GM23338 (cell line): ENCODE measurements at regions not wholly inside any gene's neighbourhood (a gene's known extent, or its start where the extent isn't known, plus 50 kb on each side); places are given as distances from the start of the nearest gene placed in this dataset.

Experiments
- ATAC-seq: fragments of 200-7000 bp; cut with Tn5 transposase; 3 replicates; pipeline ENCODE4 v1.9.1; 2020
- DNase-seq: peaks from one replicate; pipeline ENCODE4 v3.0.0-alpha.2; 2015; ENCODE audit warnings: low spot score
- H2AFZ ChIP-seq: fragments of 200-600 bp; sonication (generic); 2 replicates; pipeline ENCODE4 v1.8.0; 2016; ENCODE audit warnings: antibody characterized with exemption, mild to moderate bottlenecking, moderate library complexity
- H3F3A ChIP-seq: fragments of 200-600 bp; sonication (generic); replicated peaks from 2 replicates; pipeline ENCODE4 v1.8.0; 2017; ENCODE audit warnings: antibody characterized with exemption, mixed run types, low read depth
- H3K27ac ChIP-seq: fragments of 200-600 bp; sonication (generic); 2 replicates; pipeline ENCODE4 v1.6.1; 2016; ENCODE audit warnings: low read depth
- H3K27me3 ChIP-seq: fragments of 200-600 bp; sonication (generic); 2 replicates; pipeline ENCODE4 v1.8.0; 2016; ENCODE audit warnings: mild to moderate bottlenecking, mixed run types, moderate library complexity; ENCODE audit not compliant: insufficient read depth
- H3K36me3 ChIP-seq: fragments of 200-600 bp; sonication (generic); 2 replicates; pipeline ENCODE4 v1.8.0; 2016; ENCODE audit warnings: mild to moderate bottlenecking; ENCODE audit not compliant: insufficient read depth
- H3K4me1 ChIP-seq: fragments of 200-600 bp; sonication (generic); 2 replicates; pipeline ENCODE4 v1.8.0; 2016; ENCODE audit warnings: mild to moderate bottlenecking, moderate library complexity; ENCODE audit not compliant: insufficient read depth
- H3K4me2 ChIP-seq: fragments of 200-600 bp; sonication (generic); 2 replicates; pipeline ENCODE4 v1.7.1; 2017; ENCODE audit warnings: mixed run types
- H3K4me3 ChIP-seq: fragments of 200-600 bp; sonication (generic); 2 replicates; pipeline ENCODE4 v1.6.1; 2016; ENCODE audit warnings: mixed run types
- H3K79me2 ChIP-seq: fragments of 200-600 bp; sonication (generic); replicated peaks from 2 replicates; pipeline ENCODE4 v1.8.0; 2017; ENCODE audit warnings: mild to moderate bottlenecking; ENCODE audit not compliant: insufficient read depth
- H3K9me2 ChIP-seq: fragments of 200-600 bp; sonication (generic); 2 replicates; pipeline ENCODE4 v1.8.0; 2017; ENCODE audit not compliant: insufficient read depth
- H4K20me1 ChIP-seq: fragments of 200-600 bp; sonication (generic); replicated peaks from 2 replicates; pipeline ENCODE4 v1.8.0; 2017; ENCODE audit warnings: mild to moderate bottlenecking; ENCODE audit not compliant: insufficient read depth
- H3K27ac Mint-ChIP-seq: 2 replicates; pipeline ENCODE4 v1.8.0; 2020; ENCODE audit warnings: inconsistent platforms, mild to moderate bottlenecking, moderate library complexity, mixed read lengths
- H3K27me3 Mint-ChIP-seq: 3 replicates; pipeline ENCODE4 v1.8.0; 2022; ENCODE audit warnings: low read depth, mild to moderate bottlenecking, moderate library complexity, mixed read lengths, inconsistent platforms; ENCODE audit not compliant: insufficient read depth, poor library complexity
- H3K36me3 Mint-ChIP-seq: 3 replicates; pipeline ENCODE4 v1.8.0; 2021; ENCODE audit warnings: low read depth, mild to moderate bottlenecking, inconsistent platforms, moderate library complexity, mixed read lengths
- H3K4me1 Mint-ChIP-seq: 3 replicates; pipeline ENCODE4 v1.8.0; 2020; ENCODE audit warnings: mild to moderate bottlenecking, inconsistent platforms, mixed read lengths
- H3K4me3 Mint-ChIP-seq: 3 replicates; pipeline ENCODE4 v1.8.0; 2021; ENCODE audit warnings: moderate library complexity, mild to moderate bottlenecking, inconsistent platforms, mixed read lengths
- H3K9me3 Mint-ChIP-seq: 3 replicates; pipeline ENCODE4 v1.8.0; 2020; ENCODE audit warnings: moderate library complexity, mild to moderate bottlenecking, inconsistent platforms, mixed read lengths
- CREB1 ChIP-seq: fragments of 250-450 bp; sonication (Bioruptor Pico); IDR thresholded peaks from 2 replicates; pipeline ENCODE4 v1.5.0; 2020; ENCODE audit warnings: low read depth, mild to moderate bottlenecking, moderate library complexity
- ETS1 ChIP-seq: IDR thresholded peaks from 2 replicates; pipeline ENCODE4 v1.6.1; 2016; ENCODE audit warnings: antibody characterized with exemption
- EZH2 ChIP-seq: fragments of 200-600 bp; sonication (generic); IDR thresholded peaks from one replicate; pipeline ENCODE4 v1.8.0; 2017; ENCODE audit warnings: antibody characterized with exemption, mild to moderate bottlenecking, low read depth; ENCODE audit not compliant: unreplicated experiment
- EZH2phosphoT487 ChIP-seq: fragments of 200-600 bp; sonication (generic); IDR thresholded peaks from one replicate; pipeline ENCODE4 v1.8.1; 2018; ENCODE audit warnings: antibody characterized with exemption; ENCODE audit not compliant: unreplicated experiment
- JUNB ChIP-seq: IDR thresholded peaks from one replicate; pipeline ENCODE4 v1.6.1; 2016; ENCODE audit warnings: antibody characterized with exemption; ENCODE audit not compliant: unreplicated experiment
- POLR2AphosphoS5 ChIP-seq: IDR thresholded peaks from 2 replicates; pipeline ENCODE4 v1.6.1; 2016; ENCODE audit warnings: antibody characterized with exemption, low read depth
- REST ChIP-seq: IDR thresholded peaks from one replicate; pipeline ENCODE4 v1.6.1; 2018; ENCODE audit warnings: antibody characterized with exemption; ENCODE audit not compliant: unreplicated experiment
- STAT1 ChIP-seq: IDR thresholded peaks from one replicate; pipeline ENCODE4 v1.6.1; 2016; ENCODE audit warnings: antibody characterized with exemption; ENCODE audit not compliant: unreplicated experiment
- ZNF331 ChIP-seq: fragments of 250-450 bp; sonication (Bioruptor Pico); IDR thresholded peaks from 2 replicates; pipeline ENCODE4 v1.5.0; 2020; ENCODE audit warnings: low read depth, mild to moderate bottlenecking, moderate library complexity
- ZNF462 ChIP-seq: fragments of 250-450 bp; sonication (Bioruptor Pico); IDR thresholded peaks from 2 replicates; pipeline ENCODE4 v1.5.0; 2020; ENCODE audit warnings: mild to moderate bottlenecking, moderate library complexity

- TF ChIP-seq REST (no peak), ETS1 (no peak), POLR2AphosphoS5 (no peak), EZH2phosphoT487 (no peak)
Measured at GRCh38 chr9:84438391-84438790, 97.8 kb upstream of the SLC28A3 start (continued).

- ATAC-seq = no peak
- TF ChIP-seq STAT1 (no peak), CREB1 (no peak), ZNF462 (CRISPR knock-in tag) (no peak), POLR2AphosphoS5 (no peak), EZH2phosphoT487 (no peak), REST (no peak), JUNB (no peak), EZH2 (no peak), ZNF331 (CRISPR knock-in tag) (no peak)
Measured at GRCh38 chr9:84439250-84439649, 98.7 kb upstream of the SLC28A3 start.

More at GRCh38 chr9:84439250-84439649, 98.7 kb upstream of the SLC28A3 start:
- no peaks in the 10 kb centered on the region for H3K36me3 ChIP-seq
- no peaks in the 10 kb centered on the region for H4K20me1 ChIP-seq
- Mint-ChIP-seq H3K4me3 (no peak overlapping the region), H3K9me3 (no peaks in the 10 kb centered on the region; the same call in 2 of the 3 replicates), H3K4me1 (no peaks in the 10 kb centered on the region; the same call in 2 of the 3 replicates), H3K27ac (peak overlapping the region; percentile 79), H3K27me3 (peaks cover 6% of the 10 kb centered on the region), H3K36me3 (no peaks in the 10 kb centered on the region)
- no peaks in the 10 kb centered on the region for H3F3A ChIP-seq
- DNase-seq = no peak
- no peaks in the 10 kb centered on the region for H3K9me2 ChIP-seq
- H3K79me2 ChIP-seq = no peaks in the 10 kb centered on the region
- no peaks in the 10 kb centered on the region for H3K4me1 ChIP-seq
- no peaks in the 10 kb centered on the region for H3K27me3 ChIP-seq
- no peak overlapping the region for H3K4me2 ChIP-seq
- no peak overlapping the region for H3K4me3 ChIP-seq
- H2AFZ ChIP-seq = peak overlapping the region; percentile 74; the same call in 1 of the 2 replicates
- H3K27ac ChIP-seq = no peak overlapping the region
